ENCODE measurements at regions not wholly inside any gene's neighbourhood (a gene's known extent, or its start where the extent isn't known, plus 50 kb on each side); places are given as distances from the start of the nearest gene placed in this dataset.

DNA sequence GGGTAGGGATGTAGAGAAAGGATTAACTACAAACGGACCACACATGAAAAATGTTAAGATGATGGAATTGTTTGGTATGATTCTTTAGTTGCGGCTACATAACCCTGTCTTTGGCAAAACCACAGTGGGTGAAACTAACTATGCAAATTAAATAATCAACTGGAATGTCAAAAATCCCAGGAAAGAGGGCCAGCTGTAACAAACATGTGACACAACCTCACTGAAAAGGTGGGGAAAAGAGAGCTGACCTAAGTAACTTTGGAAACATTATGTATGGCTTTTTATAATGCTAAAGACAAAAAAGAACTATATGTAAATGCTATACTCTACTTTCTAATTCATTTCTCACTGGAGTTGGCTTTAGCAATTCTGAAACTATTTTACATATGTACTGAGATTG lies 252.0 kb downstream of the MRPS30 start:
- TF ChIP-seq EZH2 (IDR thresholded peaks at IDR 0.05; ENCODE audit: low read length), result no peak
- TF ChIP-seq, protein P1, sequence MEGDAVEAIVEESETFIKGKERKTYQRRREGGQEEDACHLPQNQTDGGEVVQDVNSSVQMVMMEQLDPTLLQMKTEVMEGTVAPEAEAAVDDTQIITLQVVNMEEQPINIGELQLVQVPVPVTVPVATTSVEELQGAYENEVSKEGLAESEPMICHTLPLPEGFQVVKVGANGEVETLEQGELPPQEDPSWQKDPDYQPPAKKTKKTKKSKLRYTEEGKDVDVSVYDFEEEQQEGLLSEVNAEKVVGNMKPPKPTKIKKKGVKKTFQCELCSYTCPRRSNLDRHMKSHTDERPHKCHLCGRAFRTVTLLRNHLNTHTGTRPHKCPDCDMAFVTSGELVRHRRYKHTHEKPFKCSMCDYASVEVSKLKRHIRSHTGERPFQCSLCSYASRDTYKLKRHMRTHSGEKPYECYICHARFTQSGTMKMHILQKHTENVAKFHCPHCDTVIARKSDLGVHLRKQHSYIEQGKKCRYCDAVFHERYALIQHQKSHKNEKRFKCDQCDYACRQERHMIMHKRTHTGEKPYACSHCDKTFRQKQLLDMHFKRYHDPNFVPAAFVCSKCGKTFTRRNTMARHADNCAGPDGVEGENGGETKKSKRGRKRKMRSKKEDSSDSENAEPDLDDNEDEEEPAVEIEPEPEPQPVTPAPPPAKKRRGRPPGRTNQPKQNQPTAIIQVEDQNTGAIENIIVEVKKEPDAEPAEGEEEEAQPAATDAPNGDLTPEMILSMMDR (optimal IDR thresholded peaks at IDR 0.05 in 1 of 3, IDR thresholded peaks at IDR 0.05 in 1 of 3, conservative IDR thresholded peaks at IDR 0.05 in 1 of 3; ENCODE audit: extremely low read depth in 1 of 3, insufficient read depth in 2 of 3, low read length in 3 of 3), result no peak
- Histone ChIP-seq H3K4me1 (ENCODE audit: control insufficient read depth, extremely low read depth, insufficient read depth, low read length) (no peaks in the 10 kb centered on the region), H3K9me3 (ENCODE audit: control insufficient read depth, low read depth, low read length) (no peaks in the 10 kb centered on the region), H3K27ac (ENCODE audit: control insufficient read depth, insufficient read depth, low read length) (no peak overlapping the region), H3K9me1 (ENCODE audit: control insufficient read depth, extremely low read depth, insufficient read depth, low read length) (no peaks in the 10 kb centered on the region), H4K20me1 (ENCODE audit: control insufficient read depth, extremely low read depth, insufficient read depth, low read length) (no peaks in the 10 kb centered on the region), H3K4me2 (ENCODE audit: control insufficient read depth, extremely low read depth, insufficient read depth, low read depth, low read length) (no peak overlapping the region), H2AFZ (ENCODE audit: control insufficient read depth, low read length) (no peak overlapping the region), H3K27me3 (ENCODE audit: control insufficient read depth, extremely low read depth, insufficient read depth, low read length) (no peaks in the 10 kb centered on the region), H3K36me3 (ENCODE audit: control insufficient read depth in 2 of 2, extremely low read depth in 1 of 2, insufficient read depth in 2 of 2, low read length in 2 of 2) (no peaks in the 10 kb centered on the region), H3K79me2 (ENCODE audit: control insufficient read depth, insufficient read depth, low read length) (no peaks in the 10 kb centered on the region), H3K4me3 (ENCODE audit: control insufficient read depth in 2 of 3, extremely low read depth in 1 of 3, insufficient read depth in 2 of 3, low read depth in 1 of 3, low read length in 3 of 3) (no peak overlapping the region), H3K9ac (ENCODE audit: control insufficient read depth, extremely low read depth, insufficient read depth, low read length) (no peak overlapping the region)
- FAIRE-seq (no peak), DNase-seq (ENCODE audit: low read depth, low spot score) (no peak)
- dilution Hi-C loops (cut with MboI; ENCODE audit: extremely low pct_ligation_motif_present, low sequenced_read_pairs), result no loop called here

DNA sequence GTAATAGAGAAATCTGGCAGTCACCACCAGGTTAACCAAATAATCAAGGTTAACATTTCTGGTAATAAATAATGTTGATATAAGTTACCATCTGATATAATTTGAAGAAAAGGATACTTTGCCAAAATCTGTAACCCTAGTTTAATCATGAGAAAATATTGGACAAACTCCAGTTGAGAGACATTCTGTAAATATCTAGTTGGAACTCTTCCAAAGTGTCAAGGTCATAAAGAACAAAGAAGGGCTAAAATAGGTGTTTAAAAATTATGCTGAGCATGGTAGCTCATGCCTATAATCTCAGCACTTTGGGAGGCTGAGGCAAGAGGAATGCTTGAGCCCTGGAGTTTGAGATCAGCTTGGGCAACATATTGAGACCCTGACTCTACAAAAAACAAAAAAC lies 253.3 kb downstream of the MRPS30 start:
- FAIRE-seq (no peak), DNase-seq (ENCODE audit: low read depth, low spot score) (no peak)
- Histone ChIP-seq H3K27me3 (ENCODE audit: control insufficient read depth, extremely low read depth, insufficient read depth, low read length) (no peaks in the 10 kb centered on the region), H3K36me3 (ENCODE audit: control insufficient read depth in 2 of 2, extremely low read depth in 1 of 2, insufficient read depth in 2 of 2, low read length in 2 of 2) (no peaks in the 10 kb centered on the region), H3K9ac (ENCODE audit: control insufficient read depth, extremely low read depth, insufficient read depth, low read length) (no peak overlapping the region), H3K27ac (ENCODE audit: control insufficient read depth, insufficient read depth, low read length) (no peak overlapping the region), H2AFZ (ENCODE audit: control insufficient read depth, low read length) (no peak overlapping the region), H3K9me1 (ENCODE audit: control insufficient read depth, extremely low read depth, insufficient read depth, low read length) (no peaks in the 10 kb centered on the region), H3K9me3 (ENCODE audit: control insufficient read depth, low read depth, low read length) (no peaks in the 10 kb centered on the region), H3K4me3 (ENCODE audit: control insufficient read depth in 2 of 3, extremely low read depth in 1 of 3, insufficient read depth in 2 of 3, low read depth in 1 of 3, low read length in 3 of 3) (no peak overlapping the region), H3K4me1 (ENCODE audit: control insufficient read depth, extremely low read depth, insufficient read depth, low read length) (no peaks in the 10 kb centered on the region), H4K20me1 (ENCODE audit: control insufficient read depth, extremely low read depth, insufficient read depth, low read length) (no peaks in the 10 kb centered on the region), H3K79me2 (ENCODE audit: control insufficient read depth, insufficient read depth, low read length) (no peaks in the 10 kb centered on the region), H3K4me2 (ENCODE audit: control insufficient read depth, extremely low read depth, insufficient read depth, low read depth, low read length) (no peak overlapping the region)
- dilution Hi-C loops (cut with MboI; ENCODE audit: extremely low pct_ligation_motif_present, low sequenced_read_pairs), result no loop called here
- TF ChIP-seq, protein P1 (optimal IDR thresholded peaks at IDR 0.05 in 1 of 3, IDR thresholded peaks at IDR 0.05 in 1 of 3, conservative IDR thresholded peaks at IDR 0.05 in 1 of 3; ENCODE audit: extremely low read depth in 1 of 3, insufficient read depth in 2 of 3, low read length in 3 of 3), result no peak
- TF ChIP-seq EZH2 (IDR thresholded peaks at IDR 0.05; ENCODE audit: low read length), result no peak
